Hepatocyte (in vitro differentiated cells): ENCODE measurements at regions not wholly inside any gene's neighbourhood (a gene's known extent, or its start where the extent isn't known, plus 50 kb on each side); places are given as distances from the start of the nearest gene placed in this dataset.
"Not testable (repeated sequence)": the region's sequence is repeated elsewhere in the genome, so short reads cannot be mapped to it uniquely, and the experiment has no call there.

Source experiments
- DNase-seq: peaks from one replicate; pipeline ENCODE4 v3.0.0-alpha.2; 2016; ENCODE audit warnings: low spot score
- H2AFZ ChIP-seq: fragments of 200-600 bp; sonication (generic); 2 replicates; pipeline ENCODE4 v1.6.0; 2016; ENCODE audit warnings: antibody characterized with exemption, mild to moderate bottlenecking
- H3K27ac ChIP-seq: fragments of 200-600 bp; sonication (generic); 2 replicates; pipeline ENCODE4 v1.5.1; 2016; ENCODE audit warnings: mild to moderate bottlenecking
- H3K27me3 ChIP-seq: fragments of 200-600 bp; sonication (generic); 2 replicates; pipeline ENCODE4 v1.6.1; 2016
- H3K36me3 ChIP-seq: fragments of 200-600 bp; sonication (generic); replicated peaks from 2 replicates; pipeline ENCODE4 v1.5.1; 2016; ENCODE audit warnings: low read depth; ENCODE audit not compliant: insufficient read depth
- H3K4me1 ChIP-seq: fragments of 200-600 bp; sonication (generic); 2 replicates; pipeline ENCODE4 v1.5.1; 2016; ENCODE audit warnings: mild to moderate bottlenecking, moderate library complexity; ENCODE audit not compliant: insufficient read depth
- H3K4me2 ChIP-seq: fragments of 200-600 bp; sonication (generic); 2 replicates; pipeline ENCODE4 v1.6.0; 2016
- H3K4me3 ChIP-seq: fragments of 200-600 bp; sonication (generic); 2 replicates; pipeline ENCODE4 v1.5.1; 2016; ENCODE audit warnings: mild to moderate bottlenecking
- H3K79me2 ChIP-seq: fragments of 200-600 bp; sonication (generic); 2 replicates; pipeline ENCODE4 v1.6.0; 2017; ENCODE audit warnings: mild to moderate bottlenecking
- H3K9me2 ChIP-seq: fragments of 200-600 bp; sonication (generic); replicated peaks from 2 replicates; pipeline ENCODE4 v1.6.0; 2017; ENCODE audit warnings: mild to moderate bottlenecking; ENCODE audit not compliant: insufficient read depth
- H3K9me3 ChIP-seq: fragments of 200-600 bp; sonication (generic); 2 replicates; pipeline ENCODE4 v1.5.1; 2016; ENCODE audit warnings: low read depth, mild to moderate bottlenecking
- H4K20me1 ChIP-seq: fragments of 200-600 bp; sonication (generic); 2 replicates; pipeline ENCODE4 v1.6.0; 2016; ENCODE audit warnings: mild to moderate bottlenecking; ENCODE audit not compliant: insufficient read depth, poor library complexity, severe bottlenecking
- CTCF ChIP-seq: fragments of 200-600 bp; sonication (generic); IDR thresholded peaks from 2 replicates; pipeline ENCODE4 v1.5.1; 2016; ENCODE audit warnings: antibody characterized with exemption, mild to moderate bottlenecking; ENCODE audit not compliant: poor library complexity
- EZH2 ChIP-seq: fragments of 200-600 bp; sonication (generic); IDR thresholded peaks from 2 replicates; pipeline ENCODE4 v1.6.1; 2016; ENCODE audit warnings: antibody characterized with exemption, mild to moderate bottlenecking, borderline replicate concordance
- EZH2phosphoT487 ChIP-seq: fragments of 200-600 bp; sonication (generic); IDR thresholded peaks from one replicate; pipeline ENCODE4 v1.6.1; 2018; ENCODE audit warnings: antibody characterized with exemption, mild to moderate bottlenecking, low read depth, moderate library complexity; ENCODE audit not compliant: unreplicated experiment, severe bottlenecking
- WGBS: methylation state at CpG from one replicate; pipeline ENCODE4 v1.1.6; 2016; ENCODE audit warnings: low lambda C conversion rate; ENCODE audit errors: missing lambda C conversion rate; 5-methylcytosine and 5-hydroxymethylcytosine counted together

DNA sequence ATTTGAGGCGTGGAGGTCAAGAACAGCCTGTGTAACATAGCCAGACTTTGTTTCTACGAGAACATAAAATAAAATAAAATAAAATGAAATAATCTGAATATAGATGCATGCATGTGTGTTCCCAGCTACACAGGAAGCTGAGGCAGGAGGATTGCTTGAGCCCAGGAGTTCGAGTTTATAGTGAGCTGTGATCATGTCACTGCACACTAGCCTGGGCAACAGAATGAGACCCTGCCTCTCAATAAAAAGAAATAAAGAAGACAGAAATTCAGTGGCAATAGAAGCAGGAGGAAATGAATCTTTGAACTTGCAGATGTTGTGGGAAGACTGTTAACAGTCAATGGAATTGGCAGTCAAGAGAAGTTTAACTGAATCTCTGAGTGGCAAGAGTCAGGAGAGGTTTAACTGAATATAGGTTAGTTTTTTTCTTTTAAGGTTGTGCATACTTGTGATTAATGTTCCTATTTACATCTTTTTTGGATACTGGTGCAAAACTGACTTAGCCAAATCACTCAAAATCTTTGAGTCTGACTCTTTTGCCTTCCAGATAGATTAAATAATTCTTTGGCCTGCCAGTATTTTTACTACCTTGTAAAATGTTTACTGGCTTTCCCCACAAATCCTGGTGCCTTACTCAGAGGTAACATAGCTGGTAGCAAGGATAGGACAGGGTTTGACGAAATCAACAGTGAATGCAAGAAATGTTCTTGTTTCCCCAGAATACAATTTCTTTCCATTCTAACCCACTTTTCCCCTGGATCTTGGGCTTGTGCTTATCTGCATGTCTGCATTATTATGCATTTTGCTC is 361.4 kb downstream of the PDCD6IP start:
- TF ChIP-seq EZH2phosphoT487 = no peak
- no peak for TF ChIP-seq CTCF
- TF ChIP-seq EZH2 = no peak
- H3K9me3 ChIP-seq = no peaks in the 10 kb centered on the region
- DNase-seq = no peak
- no peaks in the 10 kb centered on the region for H3K36me3 ChIP-seq
- no peaks in the 10 kb centered on the region for H4K20me1 ChIP-seq
- H3K4me3 ChIP-seq = no peak overlapping the region
- no peak overlapping the region for H3K4me2 ChIP-seq
- 66% methylated on average over 4 of the region's 4 CpGs for WGBS
- no peaks in the 10 kb centered on the region for H3K79me2 ChIP-seq
- H3K27ac ChIP-seq = no peak overlapping the region
- no peak overlapping the region for H2AFZ ChIP-seq
- peaks cover 8% of the 10 kb centered on the region for H3K4me1 ChIP-seq
- no peaks in the 10 kb centered on the region for H3K9me2 ChIP-seq
- no peaks in the 10 kb centered on the region for H3K27me3 ChIP-seq

DNA sequence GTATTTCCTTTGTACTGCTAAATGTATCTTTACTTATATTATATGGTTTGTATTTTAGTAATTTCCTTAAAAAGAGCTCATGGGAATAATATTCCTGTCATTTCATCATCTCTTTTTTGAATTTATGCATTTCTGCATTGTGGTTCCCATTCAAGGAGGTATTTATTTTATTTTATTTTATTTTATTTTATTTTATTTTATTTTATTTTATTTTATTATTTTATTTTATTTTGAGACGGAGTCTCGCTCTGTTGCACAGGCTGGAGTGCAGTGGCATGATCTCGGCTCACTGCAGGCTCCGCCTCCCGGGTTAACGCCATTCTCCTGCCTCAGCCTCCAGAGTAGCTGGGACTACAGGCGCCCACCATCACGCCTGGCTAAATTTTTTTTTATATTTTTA is 371.2 kb downstream of the PDCD6IP start:
- H2AFZ ChIP-seq, H3K27ac ChIP-seq, DNase-seq, H3K9me3 ChIP-seq, H3K4me3 ChIP-seq, H4K20me1 ChIP-seq, H3K9me2 ChIP-seq, H3K4me2 ChIP-seq, H3K79me2 ChIP-seq, H3K4me1 ChIP-seq, H3K27me3 ChIP-seq, H3K36me3 ChIP-seq: not testable (repeated sequence)
- 97% methylated on average over 8 of the region's 8 CpGs for WGBS

DNA sequence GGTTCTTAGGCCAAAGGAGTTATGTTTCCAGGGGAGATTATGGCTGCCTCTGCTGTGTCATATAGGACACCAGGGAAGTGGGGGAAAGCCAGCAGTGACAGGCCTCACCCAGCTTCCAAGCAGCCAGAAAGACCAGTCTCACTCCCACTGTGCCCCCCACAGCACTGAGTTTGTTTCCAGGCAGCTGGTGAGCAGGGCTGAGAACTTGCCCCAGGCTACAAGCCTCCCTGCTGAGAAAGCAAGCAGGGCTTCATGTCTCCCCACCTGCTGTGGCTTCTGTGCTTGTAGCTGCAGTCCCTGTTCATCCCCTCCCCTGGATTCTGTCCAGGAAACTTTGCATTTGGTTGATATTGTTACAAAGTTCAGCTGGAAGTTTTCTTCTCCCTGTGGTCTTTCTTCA is 376.3 kb downstream of the PDCD6IP start:
- Histone ChIP-seq H4K20me1 (no peaks in the 10 kb centered on the region), H3K36me3 (no peaks in the 10 kb centered on the region), H3K4me1 (peaks cover 5% of the 10 kb centered on the region), H3K27me3 (no peaks in the 10 kb centered on the region), H3K4me2 (no peak overlapping the region), H2AFZ (no peak overlapping the region), H3K79me2 (no peaks in the 10 kb centered on the region), H3K27ac (peak overlapping the region; percentile 68), H3K9me3 (no peaks in the 10 kb centered on the region), H3K9me2 (no peaks in the 10 kb centered on the region), H3K4me3 (no peak overlapping the region)
- TF ChIP-seq CTCF = no peak
- no peak for DNase-seq

DNA sequence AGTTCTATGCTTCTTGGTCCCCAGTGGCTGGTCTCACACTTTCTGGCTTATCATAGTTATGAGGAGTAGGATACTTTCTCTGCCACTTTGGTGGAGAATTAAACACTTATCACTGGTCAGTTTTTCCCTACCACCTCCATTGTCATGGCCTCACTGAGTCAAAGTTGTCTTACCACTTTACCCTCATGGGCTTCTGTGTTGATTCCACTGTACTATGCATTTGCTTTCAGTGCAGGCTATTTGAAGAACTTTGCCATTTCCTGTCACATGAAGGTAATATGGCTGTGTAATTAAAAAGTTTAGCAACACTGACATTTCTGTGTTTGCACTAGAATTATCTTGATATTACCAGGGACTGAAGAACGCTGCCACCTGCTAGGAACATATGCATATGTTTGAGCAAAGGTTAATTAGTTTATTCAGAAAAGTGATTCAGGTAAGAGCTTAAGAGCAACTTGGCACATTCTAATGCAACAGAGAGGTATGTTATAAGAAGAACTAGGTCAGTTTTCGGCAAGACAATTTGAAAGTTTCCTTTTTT is 377.3 kb downstream of the PDCD6IP start:
- Histone ChIP-seq H3K9me2 (no peaks in the 10 kb centered on the region), H3K4me1 (peaks cover 5% of the 10 kb centered on the region), H3K4me2 (peak overlapping the region; percentile 11), H3K27me3 (no peaks in the 10 kb centered on the region), H3K79me2 (no peaks in the 10 kb centered on the region), H3K27ac (peak overlapping the region; percentile 68), H3K9me3 (no peaks in the 10 kb centered on the region), H3K4me3 (no peak overlapping the region), H3K36me3 (no peaks in the 10 kb centered on the region), H4K20me1 (no peaks in the 10 kb centered on the region), H2AFZ (no peak overlapping the region)
- TF ChIP-seq CTCF (no peak), EZH2phosphoT487 (no peak), EZH2 (no peak)
- DNase-seq = peak; percentile 12
- 66% methylated on average over 2 of the region's 2 CpGs for WGBS
